GM12891 (cell line): ENCODE measurements at regions not wholly inside any gene's neighbourhood (a gene's known extent, or its start where the extent isn't known, plus 50 kb on each side); places are given as distances from the start of the nearest gene placed in this dataset.

ENCODE experiments used
- POLR2A ChIP-seq: IDR thresholded peaks from 2 replicates; pipeline ENCODE4 v1.6.1; 2011; ENCODE audit warnings: low read depth, low read length, control low read depth
- TAF1 ChIP-seq: IDR thresholded peaks from 2 replicates; pipeline ENCODE4 v1.6.1; 2011; ENCODE audit warnings: low read depth, low read length, control low read depth

GRCh38 chr15:86018679-86019078, 61.0 kb upstream of the AGBL1 start:
- TF ChIP-seq TAF1 (no peak), POLR2A (no peak)
